SH-SY5Y (cell line): ENCODE measurements at regions not wholly inside any gene's neighbourhood (a gene's known extent, or its start where the extent isn't known, plus 50 kb on each side); places are given as distances from the start of the nearest gene placed in this dataset.

ENCODE experiments used
- GATA2 ChIP-seq: IDR thresholded peaks from 2 replicates; pipeline ENCODE4 v1.6.1; 2011; ENCODE audit warnings: mild to moderate bottlenecking, low read depth, low read length
- GATA3 ChIP-seq: IDR thresholded peaks from 2 replicates; pipeline ENCODE4 v1.6.1; 2011; ENCODE audit warnings: low read depth, mild to moderate bottlenecking, low read length, moderate library complexity

DNA sequence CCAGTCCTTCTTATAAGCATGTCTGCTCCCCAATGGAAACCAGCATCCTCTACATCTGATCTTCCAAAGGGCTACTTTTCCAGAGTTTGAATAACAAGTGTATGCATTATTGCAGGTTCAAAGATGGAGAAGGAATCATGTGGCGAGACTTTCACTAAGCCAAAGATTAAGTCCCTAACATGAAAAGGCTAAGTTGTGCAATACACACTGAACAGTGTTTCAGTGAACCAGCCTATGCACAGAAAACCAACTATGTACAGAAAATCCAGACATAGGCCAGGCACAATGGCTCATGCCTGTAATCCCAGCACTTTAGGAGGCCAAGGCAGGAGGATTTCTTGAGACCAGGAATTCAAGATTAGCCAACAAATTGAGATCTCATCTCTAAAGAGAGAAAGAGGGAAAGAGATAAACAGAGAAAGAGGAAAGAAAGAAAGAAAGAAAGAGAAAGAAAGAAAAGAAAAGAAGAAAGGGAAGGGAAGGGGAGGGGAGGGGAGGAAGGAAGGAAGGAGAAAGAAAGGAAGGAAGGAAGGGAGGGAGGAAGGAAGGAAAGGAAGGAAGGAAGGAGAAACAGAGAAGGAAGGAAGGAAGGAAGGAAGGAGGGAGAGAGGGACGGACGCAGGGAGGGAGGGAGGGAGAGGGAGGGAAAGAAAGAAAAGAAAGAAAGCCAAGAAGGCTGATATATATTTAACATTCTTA lies 181.7 kb downstream of the LTN1 start:
- no peak for TF ChIP-seq GATA2
- TF ChIP-seq GATA3 = no peak

DNA sequence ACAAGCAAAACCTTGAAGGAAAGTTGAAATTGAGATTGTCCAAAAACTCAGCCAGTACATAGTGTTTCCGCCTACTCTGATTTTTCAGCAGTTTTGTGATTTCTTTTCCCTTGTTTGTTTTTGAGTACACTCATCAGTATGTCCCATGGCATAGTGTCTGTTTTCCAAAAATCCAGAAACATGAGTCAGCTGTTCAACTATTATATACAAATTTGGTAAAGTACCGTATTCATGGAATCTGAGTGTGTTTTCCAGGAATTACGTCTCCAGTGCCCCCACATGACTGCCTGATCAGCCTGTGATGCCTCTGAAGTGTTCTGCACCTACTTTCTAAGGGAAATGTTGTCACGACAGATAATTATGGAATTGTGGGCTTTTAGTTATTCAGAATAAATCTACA lies 186.8 kb downstream of the LTN1 start:
- no peak for TF ChIP-seq GATA2
- TF ChIP-seq GATA3 = no peak

DNA sequence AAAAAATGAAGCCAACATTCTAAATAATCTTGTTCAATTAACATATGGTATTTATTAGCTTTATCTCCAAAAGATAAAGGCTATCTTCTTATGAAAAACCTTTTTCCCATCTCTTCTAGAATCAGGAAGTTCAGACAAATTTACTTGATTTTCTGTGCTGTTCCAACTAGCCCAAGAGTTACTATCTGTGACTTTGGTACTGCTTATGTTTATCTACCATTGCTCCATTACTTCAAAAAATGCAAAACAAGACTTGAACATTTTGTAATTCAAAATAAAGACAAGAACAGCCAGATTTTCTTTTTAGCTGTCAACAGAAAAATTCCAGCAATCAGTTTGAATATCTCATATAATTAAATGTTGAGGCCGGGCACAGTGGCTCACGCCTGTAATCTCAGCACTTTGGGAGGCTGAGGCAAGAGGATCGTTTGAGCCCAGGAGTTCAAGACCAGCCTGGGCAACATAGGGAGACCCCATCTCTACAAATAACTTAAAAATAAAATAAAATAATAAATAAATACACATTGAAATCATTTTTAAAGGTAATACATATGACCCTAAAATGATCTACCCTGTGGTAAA lies 188.5 kb downstream of the LTN1 start:
- 0 out of 2 replicates have a peak, but pooled peaks have one; percentile 38 for TF ChIP-seq GATA3
- no peak for TF ChIP-seq GATA2

DNA sequence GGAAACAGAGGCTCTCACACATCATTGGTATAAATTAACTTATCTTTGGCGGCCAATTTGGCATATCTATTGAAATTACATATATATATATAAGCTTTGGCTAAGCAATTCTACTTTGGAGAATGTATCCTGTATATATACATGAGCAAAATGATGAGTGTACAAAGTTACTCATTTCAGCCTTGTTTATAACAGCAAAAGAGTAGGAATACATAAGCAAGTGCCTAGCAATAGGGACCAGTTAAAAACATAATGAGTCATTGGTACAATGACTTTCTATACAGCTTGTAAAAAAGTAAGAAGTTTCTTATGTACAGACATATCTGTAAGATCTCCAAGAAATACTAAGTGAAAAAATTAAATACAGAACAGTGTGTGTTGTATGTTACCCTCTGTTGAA lies 190.8 kb downstream of the LTN1 start:
- TF ChIP-seq GATA2 (no peak), GATA3 (no peak)

DNA sequence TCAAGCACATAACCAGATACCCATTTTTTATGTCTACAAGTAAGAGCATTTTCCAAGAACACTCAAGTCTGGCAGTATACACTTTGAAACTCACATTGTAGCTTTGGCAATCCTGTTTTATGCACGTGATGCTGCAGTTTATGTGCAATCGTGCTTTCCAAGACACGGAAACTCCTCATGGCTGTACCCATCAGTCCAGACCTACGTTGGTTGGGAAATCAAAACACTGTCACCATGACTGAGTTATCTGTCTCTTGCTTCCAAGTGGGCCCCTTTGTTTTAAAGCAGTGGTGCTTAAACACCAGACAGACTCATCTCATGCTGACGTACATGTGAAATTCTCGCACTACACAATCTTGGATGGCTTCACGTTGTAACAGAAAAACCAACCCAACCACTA lies 192.8 kb downstream of the LTN1 start:
- no peak for TF ChIP-seq GATA2
- TF ChIP-seq GATA3 = no peak

DNA sequence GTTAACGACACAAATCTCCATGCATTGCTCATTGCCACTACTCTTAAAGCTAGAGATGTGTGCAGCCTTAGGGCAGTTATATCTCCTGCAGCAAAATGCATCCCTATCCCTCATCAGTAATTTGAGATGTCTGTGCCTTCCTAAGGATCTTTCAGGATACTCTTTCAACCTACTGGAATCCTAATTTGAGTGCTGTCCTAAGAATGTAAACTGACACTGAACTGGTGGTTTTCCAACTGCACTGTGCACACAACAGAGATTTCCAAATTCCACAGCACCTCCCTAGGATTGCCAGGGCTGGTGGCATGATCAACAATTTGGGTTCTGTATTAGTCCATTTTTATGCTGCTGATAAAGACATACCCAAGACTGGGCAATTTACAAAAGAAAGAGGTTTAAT lies 193.9 kb downstream of the LTN1 start:
- TF ChIP-seq GATA2 = no peak

DNA sequence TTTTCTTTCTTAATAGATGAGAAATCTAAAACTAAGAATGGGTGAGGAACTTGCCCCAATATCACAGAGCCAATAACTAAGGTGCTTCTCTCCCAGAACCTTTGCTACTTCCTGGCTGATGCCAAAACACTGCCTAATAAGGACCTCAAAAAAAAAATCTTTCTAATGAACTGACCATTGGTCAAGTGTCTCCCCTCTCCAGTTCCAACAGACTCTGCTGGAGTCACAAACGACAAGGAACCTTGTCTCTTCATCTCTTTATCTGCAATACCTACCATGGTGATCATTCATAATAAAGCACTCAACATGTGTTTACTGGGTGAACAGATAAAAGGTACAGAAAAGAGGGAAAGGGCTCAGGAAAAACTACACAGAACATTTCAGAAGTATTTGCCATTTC lies 197.4 kb downstream of the LTN1 start:
- TF ChIP-seq GATA2 (no peak), GATA3 (no peak)

DNA sequence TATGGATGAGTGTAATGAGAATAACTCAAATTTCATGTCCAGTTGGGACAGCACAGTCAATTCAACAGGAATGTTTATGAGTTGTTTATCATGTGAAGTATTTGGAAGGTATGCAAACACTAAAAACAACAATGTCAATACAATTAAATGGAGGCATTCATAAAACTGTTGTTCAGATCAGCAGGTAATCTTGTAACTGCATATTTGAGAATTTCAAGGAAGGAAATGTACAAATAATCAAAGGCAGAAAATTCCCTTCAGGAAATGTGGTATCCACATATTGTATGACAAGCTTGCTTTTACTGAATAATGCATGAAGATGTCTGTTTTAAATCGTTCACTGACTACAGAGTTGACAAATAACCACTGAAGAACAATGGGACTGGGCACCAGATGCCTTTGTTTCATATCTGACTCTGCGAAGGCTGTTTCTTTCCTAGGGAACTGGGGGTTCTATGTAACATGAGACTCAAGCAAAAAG lies 198.3 kb downstream of the LTN1 start:
- TF ChIP-seq GATA3 (no peak), GATA2 (no peak)

DNA sequence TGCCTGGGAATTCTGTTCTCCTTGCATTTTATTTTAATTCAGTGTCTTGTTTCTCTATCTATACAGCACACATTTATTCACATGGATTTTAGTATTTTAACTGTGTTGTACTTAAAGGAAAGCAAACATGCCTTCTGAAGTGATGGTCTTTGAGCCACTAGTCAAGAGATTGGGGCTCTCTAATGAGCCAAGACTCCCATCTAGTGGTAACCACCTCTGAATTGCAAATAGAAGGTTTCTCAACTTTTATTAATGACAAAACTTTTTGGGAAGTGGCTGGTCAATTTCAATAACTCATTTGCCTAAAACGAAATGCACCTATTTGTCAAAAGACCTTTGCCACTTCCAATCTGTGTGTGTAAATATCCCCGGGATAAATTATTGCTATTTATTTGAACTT lies 199.6 kb downstream of the LTN1 start:
- TF ChIP-seq GATA3 (no peak), GATA2 (no peak)

DNA sequence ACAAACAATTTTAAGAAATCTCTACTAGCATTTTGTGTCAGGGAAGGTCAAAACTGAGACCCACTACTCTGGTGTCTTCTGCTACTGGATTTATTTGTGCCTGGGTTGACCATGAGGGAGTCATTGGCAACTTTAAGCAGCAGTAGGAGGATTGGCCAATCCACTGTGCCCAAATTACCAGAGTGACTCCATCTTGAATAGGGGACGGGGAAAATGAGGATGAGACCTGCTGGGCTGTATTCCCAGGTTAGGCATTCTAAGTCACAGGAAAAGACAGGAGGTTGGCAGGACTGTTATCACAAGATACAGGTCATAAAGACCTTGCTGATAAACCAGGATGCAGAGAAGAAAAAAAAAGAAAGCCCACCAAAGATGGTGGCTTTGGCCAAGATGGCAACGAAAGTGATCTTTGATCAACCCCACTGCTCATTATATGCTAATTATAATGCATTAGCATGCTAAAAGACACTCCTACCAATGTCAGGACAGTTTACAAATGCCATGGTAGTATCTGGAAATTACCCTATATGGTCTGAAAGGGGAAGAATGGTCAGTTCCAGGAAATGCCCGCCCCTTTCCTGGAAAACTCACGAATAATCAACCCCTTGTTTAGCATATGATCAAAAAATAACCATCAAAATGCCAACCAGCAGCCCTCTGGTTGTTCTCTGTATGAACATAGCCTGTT lies 200.9 kb downstream of the LTN1 start:
- TF ChIP-seq GATA2 = no peak
- no peak for TF ChIP-seq GATA3

DNA sequence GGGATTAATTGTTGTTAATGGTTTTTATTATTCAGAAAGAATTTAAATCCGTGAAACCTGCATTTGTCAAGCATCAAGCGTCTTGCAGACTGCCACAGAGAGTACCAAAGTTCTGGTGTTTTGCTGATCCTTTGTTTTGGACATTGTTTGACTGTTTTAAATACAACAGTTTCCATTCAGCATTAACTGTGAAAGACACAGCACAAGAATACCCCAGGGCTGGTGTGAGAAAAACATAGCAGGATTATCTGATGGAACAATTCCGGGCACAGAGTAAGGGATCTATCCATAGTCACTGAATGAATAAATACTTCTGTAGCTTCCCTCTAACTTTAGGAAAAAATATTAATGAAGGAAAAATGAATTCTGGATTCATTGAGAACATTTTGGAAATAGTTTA lies 202.3 kb downstream of the LTN1 start:
- TF ChIP-seq GATA2 = no peak
- no peak for TF ChIP-seq GATA3

DNA sequence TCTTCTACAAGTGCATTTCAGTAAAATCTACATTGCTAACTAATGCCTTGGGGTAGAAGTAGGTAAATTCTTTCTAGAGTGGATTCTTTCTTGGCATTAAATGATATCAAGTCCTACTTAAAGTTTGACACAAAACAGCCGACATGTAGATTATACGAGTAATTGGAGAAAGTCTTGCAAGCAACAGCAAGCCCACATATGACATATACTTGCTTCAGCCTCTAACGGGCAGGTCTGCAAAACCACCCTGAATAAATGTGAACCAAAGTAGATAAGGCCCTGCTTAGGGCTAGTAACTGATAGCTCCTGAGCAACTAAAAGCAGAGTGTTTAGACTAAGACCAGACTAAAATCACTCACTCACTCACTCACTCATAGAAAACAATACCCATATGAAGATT lies 203.2 kb downstream of the LTN1 start:
- TF ChIP-seq GATA2 (no peak), GATA3 (no peak)

DNA sequence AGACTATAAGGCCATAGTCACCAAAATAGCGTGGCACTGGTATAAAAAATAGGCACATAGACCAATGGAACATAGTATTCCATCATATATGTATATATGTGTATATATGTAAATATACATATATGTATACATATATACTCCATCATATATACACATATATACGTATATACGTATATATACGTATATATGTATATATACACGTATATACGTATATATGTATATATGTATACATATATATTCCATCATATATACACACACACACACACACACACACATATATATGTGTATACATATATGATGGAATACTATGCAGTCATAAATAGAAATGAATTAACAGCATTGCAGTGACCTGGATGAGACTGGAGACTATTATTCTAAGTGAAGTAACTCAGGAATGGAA lies 204.6 kb downstream of the LTN1 start:
- TF ChIP-seq GATA2 (no peak), GATA3 (no peak)

DNA sequence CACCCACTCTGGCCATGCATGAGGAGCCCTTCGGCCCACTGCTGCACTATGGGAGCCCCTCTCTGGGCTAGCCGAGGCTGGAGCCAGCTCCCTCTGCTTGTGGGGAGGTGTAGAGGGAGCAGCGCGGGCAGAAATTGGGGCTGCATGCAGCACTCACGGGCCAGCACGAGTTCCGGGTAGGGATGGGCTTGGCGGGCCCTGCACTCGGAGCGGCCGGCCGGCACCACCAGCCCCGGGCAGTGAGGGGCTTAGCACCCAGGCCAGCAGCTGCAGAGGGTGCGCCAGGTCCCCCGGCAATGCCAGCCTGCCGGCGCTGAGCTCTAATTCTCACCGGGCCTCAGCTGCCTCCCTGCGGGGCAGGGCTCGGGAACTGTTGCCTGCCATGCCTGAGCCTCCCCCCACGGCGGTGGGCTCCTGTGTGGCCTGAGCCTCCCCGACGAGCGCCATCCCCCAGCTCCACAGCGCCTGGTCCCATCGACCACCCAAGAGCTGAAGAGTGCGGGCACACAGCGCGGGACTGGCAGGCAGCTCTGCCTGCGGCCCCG lies 209.0 kb downstream of the LTN1 start:
- TF ChIP-seq GATA3 = no peak

DNA sequence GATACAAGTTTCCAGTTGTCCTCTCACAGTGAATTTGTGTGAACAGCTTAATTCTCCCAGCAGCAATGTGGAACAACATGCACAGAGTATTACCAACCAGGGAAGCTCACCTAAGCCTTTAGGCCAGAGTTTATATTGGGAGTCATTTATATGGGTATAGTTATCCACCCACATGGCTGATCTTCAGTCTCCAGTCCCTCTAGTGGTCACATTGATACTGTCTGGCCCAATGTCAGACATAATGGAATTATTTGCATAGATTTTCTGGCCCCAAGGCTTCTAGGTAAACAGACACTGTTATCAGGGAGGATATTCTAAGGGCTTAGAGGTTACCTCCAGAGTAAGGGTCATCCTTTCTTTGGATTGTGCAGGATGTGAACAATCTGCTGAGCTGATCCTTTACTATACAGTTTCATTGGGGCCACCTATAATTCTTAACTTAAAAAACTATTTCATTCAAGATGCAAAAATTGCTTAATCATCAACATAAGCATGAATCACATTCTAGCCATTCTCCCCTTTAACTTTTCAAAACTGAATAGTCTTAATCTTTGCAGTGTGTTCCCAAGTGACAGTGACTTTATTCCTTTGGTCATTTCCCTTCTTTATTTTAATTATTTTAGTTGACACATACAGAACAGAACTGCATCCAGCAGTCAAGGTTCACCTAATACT lies 210.9 kb downstream of the LTN1 start:
- TF ChIP-seq GATA3 (no peak), GATA2 (no peak)
